GM12874 (cell line): ENCODE measurements at regions not wholly inside any gene's neighbourhood (a gene's known extent, or its start where the extent isn't known, plus 50 kb on each side); places are given as distances from the start of the nearest gene placed in this dataset.

Source experiments
- CTCF ChIP-seq: IDR thresholded peaks from 2 replicates; pipeline ENCODE4 v1.5.1; 2011; ENCODE audit warnings: low read depth, mild to moderate bottlenecking, control low read depth, low read length, moderate library complexity; ENCODE audit not compliant: insufficient read depth

GRCh38 chr12:90831712-90832111 lies 123.3 kb downstream of the CCER1 start:
- TF ChIP-seq CTCF: no peak

- TF ChIP-seq CTCF: no peak
Observed at GRCh38 chr12:90829044-90829443, 125.9 kb downstream of the CCER1 start.

- no peak for TF ChIP-seq CTCF
Observed at GRCh38 chr12:90828621-90829020, 126.4 kb downstream of the CCER1 start.

GRCh38 chr12:90827567-90827966 lies 127.4 kb downstream of the CCER1 start:
- no peak for TF ChIP-seq CTCF

GRCh38 chr12:90826036-90826435 lies 128.9 kb downstream of the CCER1 start:
- TF ChIP-seq CTCF: no peak

GRCh38 chr12:90823859-90824258 lies 131.1 kb downstream of the CCER1 start:
- no peak for TF ChIP-seq CTCF

- TF ChIP-seq CTCF: no peak
Observed at GRCh38 chr12:90819709-90820108, 135.3 kb downstream of the CCER1 start.
